ENCODE measurements at regions not wholly inside any gene's neighbourhood (a gene's known extent, or its start where the extent isn't known, plus 50 kb on each side); places are given as distances from the start of the nearest gene placed in this dataset.

DNA sequence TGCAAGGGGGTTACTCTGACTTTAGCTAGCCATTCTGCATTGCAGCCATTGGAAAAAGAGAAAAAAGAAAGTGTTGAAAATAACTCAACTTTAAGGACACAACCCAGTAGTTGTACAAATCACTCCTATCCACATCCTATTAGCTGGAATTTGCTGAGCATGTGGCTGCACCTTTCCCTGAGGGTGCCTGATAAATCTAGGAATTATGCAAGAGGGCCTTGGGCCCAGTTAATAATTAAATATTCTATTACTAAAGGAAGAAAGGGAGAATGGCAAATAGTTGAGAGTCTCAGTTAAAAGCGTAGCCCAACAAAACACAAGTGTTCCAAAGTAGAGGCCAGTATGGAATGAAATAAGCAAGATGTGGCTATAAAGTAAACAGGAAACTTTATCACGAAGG, 200.9 kb upstream of the CNTNAP2 start:
- TF ChIP-seq, protein P1, sequence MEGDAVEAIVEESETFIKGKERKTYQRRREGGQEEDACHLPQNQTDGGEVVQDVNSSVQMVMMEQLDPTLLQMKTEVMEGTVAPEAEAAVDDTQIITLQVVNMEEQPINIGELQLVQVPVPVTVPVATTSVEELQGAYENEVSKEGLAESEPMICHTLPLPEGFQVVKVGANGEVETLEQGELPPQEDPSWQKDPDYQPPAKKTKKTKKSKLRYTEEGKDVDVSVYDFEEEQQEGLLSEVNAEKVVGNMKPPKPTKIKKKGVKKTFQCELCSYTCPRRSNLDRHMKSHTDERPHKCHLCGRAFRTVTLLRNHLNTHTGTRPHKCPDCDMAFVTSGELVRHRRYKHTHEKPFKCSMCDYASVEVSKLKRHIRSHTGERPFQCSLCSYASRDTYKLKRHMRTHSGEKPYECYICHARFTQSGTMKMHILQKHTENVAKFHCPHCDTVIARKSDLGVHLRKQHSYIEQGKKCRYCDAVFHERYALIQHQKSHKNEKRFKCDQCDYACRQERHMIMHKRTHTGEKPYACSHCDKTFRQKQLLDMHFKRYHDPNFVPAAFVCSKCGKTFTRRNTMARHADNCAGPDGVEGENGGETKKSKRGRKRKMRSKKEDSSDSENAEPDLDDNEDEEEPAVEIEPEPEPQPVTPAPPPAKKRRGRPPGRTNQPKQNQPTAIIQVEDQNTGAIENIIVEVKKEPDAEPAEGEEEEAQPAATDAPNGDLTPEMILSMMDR (IDR thresholded peaks at IDR 0.05; ENCODE audit: extremely low read depth in 1 of 2, insufficient read depth in 1 of 2, low read depth in 1 of 2, low read length in 2 of 2): no peak
- no peak for TF ChIP-seq POLR2A (IDR thresholded peaks at IDR 0.05; ENCODE audit: low read depth, low read length)
- no peak for TF ChIP-seq EZH2 (IDR thresholded peaks at IDR 0.05; ENCODE audit: borderline replicate concordance, low read depth, low read length, severe bottlenecking)

Data from endothelial cell of umbilical vein (primary cell).